ENCODE measurements at regions not wholly inside any gene's neighbourhood (a gene's known extent, or its start where the extent isn't known, plus 50 kb on each side); places are given as distances from the start of the nearest gene placed in this dataset.

- no peak for TF ChIP-seq CTCF (conservative IDR thresholded peaks at IDR 0.05)
- H3K27ac ChIP-seq: no peak overlapping the region
Measured at GRCh38 chr4:152073351-152074087, 312.7 kb upstream of the GATB start.

DNA sequence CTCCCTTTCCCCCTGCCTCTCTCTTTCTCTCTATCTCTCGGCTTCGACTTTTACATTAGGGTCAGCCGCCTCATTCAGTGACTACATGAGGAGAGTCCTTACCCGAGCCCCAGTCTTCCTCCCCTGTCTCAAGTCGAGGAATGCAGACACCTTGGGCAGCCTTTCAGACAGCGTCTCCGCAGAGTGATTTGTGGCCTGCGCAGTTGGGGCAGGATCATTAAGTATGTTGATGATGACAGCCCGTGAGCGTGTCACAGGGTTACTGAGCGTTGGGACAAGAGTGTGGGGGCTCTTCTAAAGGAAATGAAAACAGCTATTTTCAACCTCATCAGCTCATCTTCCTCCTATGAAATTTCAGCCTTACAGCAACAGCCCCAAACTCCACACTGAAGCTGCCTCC lies 312.1 kb upstream of the GATB start:
- TF ChIP-seq CTCF (conservative IDR thresholded peaks at IDR 0.05): no peak
- H3K27ac ChIP-seq: no peak overlapping the region

GRCh38 chr4:152072001-152072485 lies 311.2 kb upstream of the GATB start:
- no peak for TF ChIP-seq CTCF (conservative IDR thresholded peaks at IDR 0.05)
- H3K27ac ChIP-seq: no peak overlapping the region

- no peak for TF ChIP-seq CTCF (conservative IDR thresholded peaks at IDR 0.05)
- no peak overlapping the region for H3K27ac ChIP-seq
Measured at GRCh38 chr4:152070854-152071253, 310.0 kb upstream of the GATB start.

DNA sequence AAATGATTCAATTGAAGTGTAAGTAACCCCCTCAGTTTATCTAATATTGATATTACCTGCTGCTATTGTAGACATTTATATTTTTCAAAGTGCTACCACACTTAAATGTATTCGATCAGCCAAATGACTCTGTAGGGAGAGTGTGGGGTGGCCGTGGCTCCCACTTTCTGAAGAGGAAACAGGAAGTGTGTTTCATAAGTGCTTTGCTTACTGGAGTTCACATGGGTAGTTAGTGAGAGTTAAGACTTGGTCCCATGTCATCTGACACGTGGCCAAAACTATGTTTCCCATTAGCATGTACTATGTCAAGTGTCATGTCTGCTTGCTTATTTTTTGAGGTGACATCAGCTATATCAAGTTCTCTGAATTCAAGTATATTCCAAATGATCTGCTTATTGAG lies 308.1 kb upstream of the GATB start:
- TF ChIP-seq CTCF (conservative IDR thresholded peaks at IDR 0.05): no peak

DNA sequence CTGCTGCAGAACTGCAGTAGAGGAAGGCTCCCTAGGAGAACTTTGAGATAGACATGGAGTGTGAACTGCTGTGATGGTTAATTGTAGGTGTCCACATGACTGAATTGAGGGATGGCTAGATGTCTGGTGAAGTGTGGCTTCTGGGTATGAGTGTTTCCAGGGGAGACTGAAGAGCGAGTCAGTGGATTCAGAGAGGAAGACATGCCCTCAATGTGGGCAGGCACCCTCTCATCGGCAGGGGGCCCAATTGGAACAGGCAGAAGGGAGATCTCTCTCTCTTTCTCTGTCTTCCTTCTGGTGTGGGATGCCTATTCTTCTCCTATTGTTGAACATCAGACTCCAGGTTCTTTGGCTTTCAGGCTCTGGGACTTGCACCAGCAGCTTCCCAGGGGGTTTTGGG lies 304.7 kb upstream of the GATB start:
- no peak for TF ChIP-seq CTCF (conservative IDR thresholded peaks at IDR 0.05)
- no peak overlapping the region for H3K27ac ChIP-seq

More for the DNA sequence above, 308.1 kb upstream of the GATB start:
- no peak overlapping the region for H3K27ac ChIP-seq

GRCh38 chr4:152064753-152065152 lies 303.9 kb upstream of the GATB start:
- H3K27ac ChIP-seq: no peak overlapping the region
- TF ChIP-seq CTCF (conservative IDR thresholded peaks at IDR 0.05): no peak
